ENCODE measurements at regions not wholly inside any gene's neighbourhood (a gene's known extent, or its start where the extent isn't known, plus 50 kb on each side); places are given as distances from the start of the nearest gene placed in this dataset.

DNA sequence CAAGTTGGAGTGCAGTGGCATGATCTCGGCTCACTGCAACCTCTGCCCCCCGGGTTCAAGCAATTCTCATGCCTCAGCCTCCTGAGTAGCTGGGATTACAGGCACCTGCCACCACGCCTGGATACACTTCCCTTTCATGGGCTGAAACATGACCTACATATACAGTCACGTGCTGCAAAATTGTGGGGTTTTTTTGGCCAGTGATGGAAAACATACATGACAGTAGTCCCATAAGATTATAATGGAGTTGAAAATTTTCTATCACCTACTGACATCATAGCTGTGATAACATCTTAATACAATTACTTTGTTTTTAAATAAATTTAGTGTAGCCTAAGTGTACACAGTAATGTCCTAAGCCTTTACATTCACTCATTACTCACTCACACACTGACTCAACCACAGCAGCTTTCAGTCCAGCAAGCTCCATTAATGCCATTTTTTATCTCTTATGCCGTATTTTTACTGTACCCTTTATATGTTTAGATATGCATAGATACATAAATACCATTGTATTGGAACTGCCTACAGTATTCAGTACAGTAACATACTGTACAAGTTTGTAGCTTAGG, 79.9 kb upstream of the TMEM196 start:
- Histone ChIP-seq H3K27me3 (ENCODE audit: low read length) (no peaks in the 10 kb centered on the region), H3K9me3 (ENCODE audit: low read length) (no peaks in the 10 kb centered on the region), H3K9ac (ENCODE audit: low read length) (no peak overlapping the region), H3K4me2 (ENCODE audit: low read depth, low read length, poor library complexity, severe bottlenecking) (no peak overlapping the region), H3K9me2 (replicated peaks; ENCODE audit: insufficient read depth, low read length) (no peaks in the 10 kb centered on the region), H3K4me1 (ENCODE audit: low read length) (no peaks in the 10 kb centered on the region), H3K79me2 (ENCODE audit: low read length) (no peaks in the 10 kb centered on the region), H4K20me1 (ENCODE audit: insufficient read depth, low read depth, low read length) (no peaks in the 10 kb centered on the region), H3K27ac (ENCODE audit: low read length) (no peak overlapping the region), H2AFZ (ENCODE audit: low read length) (no peak overlapping the region), H3K36me3 (ENCODE audit: insufficient read depth, low read length) (no peaks in the 10 kb centered on the region), H3K4me3 (ENCODE audit: low read length) (no peak overlapping the region)
- no peak for DNase-seq

DNA sequence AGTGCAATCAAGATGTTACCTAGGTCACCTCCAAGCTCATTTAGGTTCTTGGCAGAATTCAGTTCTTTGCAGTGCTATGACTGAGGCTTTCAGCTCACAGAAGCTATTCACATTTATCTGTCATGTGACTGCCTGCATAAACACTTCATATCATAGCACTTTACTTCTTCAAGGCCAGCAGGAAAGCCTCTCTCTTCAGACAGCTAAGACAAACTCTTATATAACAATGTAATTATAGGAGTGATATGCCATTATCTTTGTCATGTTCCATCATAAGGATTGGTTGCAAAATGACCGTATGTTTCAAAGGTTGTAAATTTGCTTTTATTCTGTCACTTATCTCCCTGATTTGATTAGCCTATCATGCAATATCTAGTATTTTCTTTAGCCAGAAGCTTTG, 78.8 kb upstream of the TMEM196 start:
- H3K9ac ChIP-seq (ENCODE audit: low read length): no peak overlapping the region

DNA sequence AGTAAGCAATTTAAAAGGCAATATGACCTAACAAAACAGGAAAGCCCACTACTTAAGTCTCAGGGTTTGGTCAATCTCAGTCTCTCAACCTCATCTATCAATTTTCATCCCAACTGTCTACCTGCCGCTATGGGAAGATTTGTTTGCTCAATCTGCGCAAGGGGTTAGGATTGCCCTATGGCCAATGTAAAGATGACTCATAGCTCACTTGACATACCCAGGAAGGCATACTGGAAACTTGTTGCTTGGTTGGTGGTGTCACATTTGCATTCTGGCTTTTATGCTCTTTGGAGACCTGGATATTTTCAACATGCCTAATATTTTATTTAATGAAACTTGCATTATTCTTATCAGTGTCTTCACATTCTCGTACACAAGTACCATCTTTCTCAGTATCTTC, 78.1 kb upstream of the TMEM196 start:
- no peaks in the 10 kb centered on the region for H4K20me1 ChIP-seq (ENCODE audit: insufficient read depth, low read depth, low read length)
- no peaks in the 10 kb centered on the region for H3K9me3 ChIP-seq (ENCODE audit: low read length)
- H3K4me1 ChIP-seq (ENCODE audit: low read length): no peaks in the 10 kb centered on the region
- H3K4me3 ChIP-seq (ENCODE audit: low read length): no peak overlapping the region
- no peaks in the 10 kb centered on the region for H3K79me2 ChIP-seq (ENCODE audit: low read length)
- no peak for DNase-seq
- no peaks in the 10 kb centered on the region for H3K36me3 ChIP-seq (ENCODE audit: insufficient read depth, low read length)
- no peak overlapping the region for H3K27ac ChIP-seq (ENCODE audit: low read length)
- H3K4me2 ChIP-seq (ENCODE audit: low read depth, low read length, poor library complexity, severe bottlenecking): no peak overlapping the region
- no peak overlapping the region for H2AFZ ChIP-seq (ENCODE audit: low read length)
- H3K9me2 ChIP-seq (replicated peaks; ENCODE audit: insufficient read depth, low read length): no peaks in the 10 kb centered on the region
- H3K9ac ChIP-seq (ENCODE audit: low read length): no peak overlapping the region
- H3K27me3 ChIP-seq (ENCODE audit: low read length): no peaks in the 10 kb centered on the region

More for the DNA sequence above, 78.8 kb upstream of the TMEM196 start:
- Histone ChIP-seq H4K20me1 (ENCODE audit: insufficient read depth, low read depth, low read length) (no peaks in the 10 kb centered on the region), H3K27me3 (ENCODE audit: low read length) (no peaks in the 10 kb centered on the region), H2AFZ (ENCODE audit: low read length) (no peak overlapping the region), H3K79me2 (ENCODE audit: low read length) (no peaks in the 10 kb centered on the region), H3K36me3 (ENCODE audit: insufficient read depth, low read length) (no peaks in the 10 kb centered on the region), H3K9me3 (ENCODE audit: low read length) (no peaks in the 10 kb centered on the region), H3K4me3 (ENCODE audit: low read length) (no peak overlapping the region), H3K4me1 (ENCODE audit: low read length) (no peaks in the 10 kb centered on the region), H3K27ac (ENCODE audit: low read length) (no peak overlapping the region), H3K9me2 (replicated peaks; ENCODE audit: insufficient read depth, low read length) (no peaks in the 10 kb centered on the region), H3K4me2 (ENCODE audit: low read depth, low read length, poor library complexity, severe bottlenecking) (no peak overlapping the region)
- no peak for DNase-seq

DNA sequence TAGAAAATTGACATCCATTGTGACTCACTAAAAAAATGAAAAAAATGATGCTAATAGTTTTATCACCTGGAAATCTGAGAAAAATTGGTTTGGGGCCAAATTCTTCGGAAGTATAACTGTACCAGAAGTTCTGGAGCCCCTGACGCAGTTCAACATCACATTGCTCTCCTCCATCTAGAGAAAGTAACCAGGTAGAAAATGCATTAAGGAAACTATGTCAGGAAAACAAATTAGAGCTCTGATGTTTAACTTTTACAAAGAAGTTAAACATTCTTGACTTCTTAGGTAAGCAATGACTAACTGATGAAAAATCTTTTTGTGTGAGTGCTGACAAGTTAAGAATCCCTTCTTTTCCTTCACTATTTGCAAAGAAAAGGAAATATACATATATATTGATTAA, 61.1 kb upstream of the TMEM196 start:
- Histone ChIP-seq H3K9ac (ENCODE audit: low read length) (no peak overlapping the region), H3K4me3 (ENCODE audit: low read length) (no peak overlapping the region), H2AFZ (ENCODE audit: low read length) (no peak overlapping the region), H4K20me1 (ENCODE audit: insufficient read depth, low read depth, low read length) (no peaks in the 10 kb centered on the region), H3K27ac (ENCODE audit: low read length) (no peak overlapping the region), H3K79me2 (ENCODE audit: low read length) (no peaks in the 10 kb centered on the region), H3K4me1 (ENCODE audit: low read length) (no peaks in the 10 kb centered on the region), H3K4me2 (ENCODE audit: low read depth, low read length, poor library complexity, severe bottlenecking) (no peak overlapping the region), H3K9me2 (replicated peaks; ENCODE audit: insufficient read depth, low read length) (no peaks in the 10 kb centered on the region), H3K36me3 (ENCODE audit: insufficient read depth, low read length) (no peaks in the 10 kb centered on the region), H3K27me3 (ENCODE audit: low read length) (no peaks in the 10 kb centered on the region), H3K9me3 (ENCODE audit: low read length) (no peaks in the 10 kb centered on the region)
- DNase-seq: no peak

DNA sequence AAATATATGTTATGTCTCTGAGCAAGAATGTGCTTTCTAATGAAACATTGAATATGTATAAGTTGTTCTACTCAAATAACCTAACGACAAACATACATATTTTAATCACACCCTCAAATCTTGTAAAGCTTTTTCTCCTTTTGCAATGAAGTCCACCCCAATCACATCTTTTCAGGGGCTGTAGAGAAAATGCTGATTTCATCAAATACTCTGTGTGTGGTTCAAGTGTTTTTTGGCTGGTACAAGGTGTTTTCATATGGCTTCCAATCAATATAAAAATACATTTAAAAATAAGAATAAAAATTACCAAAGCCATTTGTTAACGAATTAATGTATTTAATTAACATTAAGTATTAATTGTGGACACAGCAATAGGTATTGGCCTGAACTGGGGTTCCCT, 57.2 kb upstream of the TMEM196 start:
- Histone ChIP-seq H3K4me1 (ENCODE audit: low read length) (no peaks in the 10 kb centered on the region), H2AFZ (ENCODE audit: low read length) (no peak overlapping the region), H3K27me3 (ENCODE audit: low read length) (no peaks in the 10 kb centered on the region), H3K9me3 (ENCODE audit: low read length) (no peaks in the 10 kb centered on the region), H3K79me2 (ENCODE audit: low read length) (no peaks in the 10 kb centered on the region), H4K20me1 (ENCODE audit: insufficient read depth, low read depth, low read length) (no peaks in the 10 kb centered on the region), H3K9me2 (replicated peaks; ENCODE audit: insufficient read depth, low read length) (no peaks in the 10 kb centered on the region), H3K27ac (ENCODE audit: low read length) (no peak overlapping the region), H3K4me3 (ENCODE audit: low read length) (no peak overlapping the region), H3K9ac (ENCODE audit: low read length) (no peak overlapping the region), H3K36me3 (ENCODE audit: insufficient read depth, low read length) (no peaks in the 10 kb centered on the region), H3K4me2 (ENCODE audit: low read depth, low read length, poor library complexity, severe bottlenecking) (no peak overlapping the region)
- no peak for DNase-seq
